ENCODE measurements at regions not wholly inside any gene's neighbourhood (a gene's known extent, or its start where the extent isn't known, plus 50 kb on each side); places are given as distances from the start of the nearest gene placed in this dataset.

DNA sequence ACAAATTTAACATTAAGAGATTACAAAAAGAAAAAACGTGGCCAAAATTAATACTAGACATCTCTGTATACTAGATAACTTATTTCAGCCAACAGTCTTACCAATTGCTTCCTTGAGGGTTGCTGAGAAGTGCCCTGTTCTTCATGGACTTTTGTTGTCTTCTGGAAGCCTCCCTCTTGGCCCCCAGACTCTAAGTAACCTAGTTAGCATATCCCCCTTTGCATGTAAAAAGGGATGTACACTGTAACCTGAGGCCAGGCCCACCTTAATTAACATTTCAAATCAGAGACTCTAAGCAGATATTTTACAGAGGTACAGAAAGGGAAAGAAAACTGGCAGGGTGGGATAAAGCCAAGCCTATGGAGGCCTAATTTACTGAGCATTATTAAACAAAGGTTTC lies 1047.3 kb downstream of the ADGRL2 start:
- H4K20me1 ChIP-seq (ENCODE audit: low read depth) = no peaks in the 10 kb centered on the region
- Mint-ChIP-seq H3K27me3 (ENCODE audit: insufficient read depth, low read depth) (no peaks in the 10 kb centered on the region), H3K4me1 (peaks cover 52% of the 10 kb centered on the region), H3K27ac (peak overlapping the region; percentile 64), H3K9me3 (peaks cover 2% of the 10 kb centered on the region), H3K36me3 (no peaks in the 10 kb centered on the region), H3K4me3 (peak overlapping the region; percentile 79)
- no peaks in the 10 kb centered on the region for H3K27me3 ChIP-seq
- H3K4me2 ChIP-seq = peak overlapping the region; percentile 66
- H3K9ac ChIP-seq = no peak overlapping the region
- TF ChIP-seq, protein P1, sequence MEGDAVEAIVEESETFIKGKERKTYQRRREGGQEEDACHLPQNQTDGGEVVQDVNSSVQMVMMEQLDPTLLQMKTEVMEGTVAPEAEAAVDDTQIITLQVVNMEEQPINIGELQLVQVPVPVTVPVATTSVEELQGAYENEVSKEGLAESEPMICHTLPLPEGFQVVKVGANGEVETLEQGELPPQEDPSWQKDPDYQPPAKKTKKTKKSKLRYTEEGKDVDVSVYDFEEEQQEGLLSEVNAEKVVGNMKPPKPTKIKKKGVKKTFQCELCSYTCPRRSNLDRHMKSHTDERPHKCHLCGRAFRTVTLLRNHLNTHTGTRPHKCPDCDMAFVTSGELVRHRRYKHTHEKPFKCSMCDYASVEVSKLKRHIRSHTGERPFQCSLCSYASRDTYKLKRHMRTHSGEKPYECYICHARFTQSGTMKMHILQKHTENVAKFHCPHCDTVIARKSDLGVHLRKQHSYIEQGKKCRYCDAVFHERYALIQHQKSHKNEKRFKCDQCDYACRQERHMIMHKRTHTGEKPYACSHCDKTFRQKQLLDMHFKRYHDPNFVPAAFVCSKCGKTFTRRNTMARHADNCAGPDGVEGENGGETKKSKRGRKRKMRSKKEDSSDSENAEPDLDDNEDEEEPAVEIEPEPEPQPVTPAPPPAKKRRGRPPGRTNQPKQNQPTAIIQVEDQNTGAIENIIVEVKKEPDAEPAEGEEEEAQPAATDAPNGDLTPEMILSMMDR (IDR thresholded peaks at IDR 0.05) = no peak
- TF ChIP-seq EZH2 (IDR thresholded peaks at IDR 0.05) (no peak), EZH2phosphoT487 (IDR thresholded peaks at IDR 0.05) (no peak)
- peak overlapping the region; percentile 75 for H2AFZ ChIP-seq (replicated peaks)
- H3K4me3 ChIP-seq = peak overlapping the region; percentile 39
- H3K9me3 ChIP-seq (ENCODE audit: low read depth) = no peaks in the 10 kb centered on the region
- H3K4me1 ChIP-seq = peaks cover 46% of the 10 kb centered on the region
- peak; percentile 29 for DNase-seq (ENCODE audit: low spot score)
- peaks cover 5% of the 10 kb centered on the region for H3K79me2 ChIP-seq (ENCODE audit: low read depth)
- H3F3A ChIP-seq (ENCODE audit: low read depth) = peaks cover 35% of the 10 kb centered on the region
- no peaks in the 10 kb centered on the region for H3K36me3 ChIP-seq
- peak overlapping the region; percentile 43 for H3K27ac ChIP-seq

- Histone ChIP-seq H4K20me1 (ENCODE audit: low read depth) (no peaks in the 10 kb centered on the region), H3K4me2 (peak overlapping the region; percentile 31), H2AFZ (replicated peaks) (no peak overlapping the region), H3K36me3 (no peaks in the 10 kb centered on the region), H3K4me1 (peaks cover 46% of the 10 kb centered on the region), H3K79me2 (ENCODE audit: low read depth) (peaks cover 5% of the 10 kb centered on the region), H3F3A (ENCODE audit: low read depth) (peaks cover 35% of the 10 kb centered on the region), H3K4me3 (no peak overlapping the region), H3K27me3 (no peaks in the 10 kb centered on the region), H3K27ac (no peak overlapping the region), H3K9ac (no peak overlapping the region), H3K9me3 (ENCODE audit: low read depth) (no peaks in the 10 kb centered on the region)
- TF ChIP-seq EZH2 (IDR thresholded peaks at IDR 0.05) (no peak), EZH2phosphoT487 (IDR thresholded peaks at IDR 0.05) (no peak)
- TF ChIP-seq, protein P1 (IDR thresholded peaks at IDR 0.05) = no peak
- peaks cover 52% of the 10 kb centered on the region for H3K4me1 Mint-ChIP-seq
- H3K36me3 Mint-ChIP-seq = no peaks in the 10 kb centered on the region
- DNase-seq (ENCODE audit: low spot score) = no peak
- H3K27me3 Mint-ChIP-seq (ENCODE audit: insufficient read depth, low read depth) = no peaks in the 10 kb centered on the region
- H3K4me3 Mint-ChIP-seq = peak overlapping the region; percentile 28
- peak overlapping the region; percentile 10 for H3K27ac Mint-ChIP-seq
- no peaks in the 10 kb centered on the region for H3K9me3 Mint-ChIP-seq
Observed at GRCh38 chr1:82845866-82846265, 1045.1 kb downstream of the ADGRL2 start.

GRCh38 chr1:82844911-82845827 lies 1044.4 kb downstream of the ADGRL2 start:
- H2AFZ ChIP-seq (replicated peaks) = peak overlapping the region; percentile 43
- Mint-ChIP-seq H3K36me3 (no peaks in the 10 kb centered on the region), H3K9me3 (no peaks in the 10 kb centered on the region), H3K27ac (peak overlapping the region; percentile 78), H3K27me3 (ENCODE audit: insufficient read depth, low read depth) (no peaks in the 10 kb centered on the region), H3K4me1 (peaks cover 52% of the 10 kb centered on the region), H3K4me3 (no peak overlapping the region)
- peak overlapping the region; percentile 48 for H3K27ac ChIP-seq
- DNase-seq (ENCODE audit: low spot score) = peak; percentile 16
- H3K9ac ChIP-seq = no peak overlapping the region
- peak overlapping the region; percentile 31 for H3K4me2 ChIP-seq
- no peaks in the 10 kb centered on the region for H3K27me3 ChIP-seq
- H4K20me1 ChIP-seq (ENCODE audit: low read depth) = no peaks in the 10 kb centered on the region
- H3K36me3 ChIP-seq = no peaks in the 10 kb centered on the region
- TF ChIP-seq, protein P1 (IDR thresholded peaks at IDR 0.05) = no peak
- TF ChIP-seq EZH2 (IDR thresholded peaks at IDR 0.05) = no peak
- TF ChIP-seq EZH2phosphoT487 (IDR thresholded peaks at IDR 0.05) = no peak
- peaks cover 5% of the 10 kb centered on the region for H3K79me2 ChIP-seq (ENCODE audit: low read depth)
- H3K4me1 ChIP-seq = peaks cover 46% of the 10 kb centered on the region
- H3F3A ChIP-seq (ENCODE audit: low read depth) = peaks cover 35% of the 10 kb centered on the region
- H3K9me3 ChIP-seq (ENCODE audit: low read depth) = no peaks in the 10 kb centered on the region
- no peak overlapping the region for H3K4me3 ChIP-seq
